Sigmoid colon (tissue), 6 donors: ENCODE measurements at regions not wholly inside any gene's neighbourhood (a gene's known extent, or its start where the extent isn't known, plus 50 kb on each side); places are given as distances from the start of the nearest gene placed in this dataset.

Experiments used
- DNase-seq: peaks from one replicate; pipeline ENCODE4 v3.0.0-alpha.2; 2019
- H3K27ac ChIP-seq, 4 donors: fragments of 200-600 bp; sonication (generic); one replicate each; pipeline ENCODE4 v1.5.1; 2016 to 2019; ENCODE audit warnings: mild to moderate bottlenecking in 1 of 4
- H3K27me3 ChIP-seq, 3 donors: fragments of 200-600 bp; sonication (generic); one replicate each; pipeline ENCODE4 v1.5.1; 2019; ENCODE audit warnings: mild to moderate bottlenecking in 1 of 3
- H3K36me3 ChIP-seq, 4 donors: fragments of 200-600 bp; sonication (generic); one replicate each; pipeline ENCODE4 v1.5.1; 2016 to 2019
- H3K4me1 ChIP-seq, 4 donors: fragments of 200-600 bp; sonication (generic); one replicate each; pipeline ENCODE4 v1.5.1; 2017 to 2019
- H3K4me3 ChIP-seq, 4 donors: fragments of 200-600 bp; sonication (generic); one replicate each; pipeline ENCODE4 v1.5.1; 2017 to 2019; ENCODE audit warnings: mild to moderate bottlenecking in 2 of 4, moderate library complexity in 1 of 4
- H3K9me3 ChIP-seq, 4 donors: fragments of 200-600 bp in 3 of 4; sonication (generic) in 3 of 4; one replicate each; pipeline versions ENCODE4 v1.5.1 to v1.6.1; 2013 to 2019
- CTCF ChIP-seq, 4 experiments: fragments of 450-650 bp in 3 of 4; fragments of 200-600 bp in 1 of 4; IDR thresholded peaks; one replicate each; pipeline ENCODE4 v1.5.1; 2016 to 2019; ENCODE audit warnings: antibody characterized with exemption in 4 of 4, mild to moderate bottlenecking in 3 of 4, moderate library complexity in 2 of 4
- EP300 ChIP-seq, 4 donors: sonication (generic); formaldehyde crosslinking; IDR thresholded peaks; one replicate each; pipeline ENCODE4 v1.6.1; 2017; ENCODE audit warnings: antibody characterized with exemption in 4 of 4
- POLR2A ChIP-seq, 2 donors: fragments of 450-650 bp; IDR thresholded peaks; one replicate each; pipeline ENCODE4 v1.6.1; 2016; ENCODE audit warnings: antibody characterized with exemption in 2 of 2, mild to moderate bottlenecking in 2 of 2, moderate library complexity in 2 of 2
- POLR2AphosphoS5 ChIP-seq, 4 donors: sonication (generic); formaldehyde crosslinking; IDR thresholded peaks; one replicate each; pipeline ENCODE4 v1.6.1; 2017; ENCODE audit warnings: antibody characterized with exemption in 4 of 4
- WGBS, 2 donors: extraction: QIAGEN DNeasy Blood & Tissue Kit; methylation state at CpG; one replicate each; pipeline ENCODE4 v1.1.7; 2013; 5-methylcytosine and 5-hydroxymethylcytosine counted together
- intact Hi-C: fragments of 100-400 bp; cut with DNase I; formaldehyde crosslinking; loops from one replicate; pipeline ENCODE4 v1.15.1; 2023
- donor health status: healthy with polysubstance abuse.
- donor health status: healthy.

DNA sequence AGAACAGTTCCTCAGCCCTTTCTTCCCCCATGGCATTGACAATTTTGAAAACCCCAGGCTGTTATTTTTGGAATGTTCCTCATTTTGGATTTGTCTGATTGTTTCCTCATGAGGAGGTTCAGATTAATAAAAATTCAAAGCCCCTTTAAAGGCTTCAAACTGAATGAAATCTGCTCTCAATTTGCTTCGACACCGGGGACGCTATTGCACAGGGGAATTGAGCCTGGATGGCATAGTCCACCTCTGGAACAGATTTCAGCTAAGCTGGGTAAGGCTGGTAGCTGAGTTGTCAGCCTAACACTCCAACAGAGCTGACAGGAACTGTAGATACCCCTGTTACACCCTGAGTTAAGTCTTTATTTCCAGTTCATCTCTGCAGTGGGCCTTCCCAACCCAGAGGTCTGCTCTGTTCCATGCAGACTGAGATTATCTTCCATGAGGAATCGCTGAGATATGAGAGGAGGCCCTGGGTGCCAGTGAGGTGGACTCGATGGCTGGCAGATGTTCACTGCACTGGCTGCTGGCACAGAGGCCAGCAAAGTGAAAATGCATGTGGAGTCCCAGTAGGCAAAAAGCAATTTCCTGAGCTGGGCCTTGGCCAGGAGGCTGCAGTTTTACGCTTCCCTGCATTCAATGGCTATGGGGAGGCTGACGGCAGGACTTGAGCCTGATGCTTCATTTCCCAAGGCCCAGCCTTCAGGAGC lies 73.3 kb upstream of the PAX1 start:
- TF ChIP-seq POLR2AphosphoS5 (IDR thresholded peaks at IDR 0.05) (no peak), CTCF (IDR thresholded peaks at IDR 0.05) (no peak), POLR2A (IDR thresholded peaks at IDR 0.05) (no peak), EP300 (IDR thresholded peaks at IDR 0.05) (no peak)
- 80 to 85% methylated on average over 7 of the region's 7 CpGs for WGBS, 2 donors

DNA sequence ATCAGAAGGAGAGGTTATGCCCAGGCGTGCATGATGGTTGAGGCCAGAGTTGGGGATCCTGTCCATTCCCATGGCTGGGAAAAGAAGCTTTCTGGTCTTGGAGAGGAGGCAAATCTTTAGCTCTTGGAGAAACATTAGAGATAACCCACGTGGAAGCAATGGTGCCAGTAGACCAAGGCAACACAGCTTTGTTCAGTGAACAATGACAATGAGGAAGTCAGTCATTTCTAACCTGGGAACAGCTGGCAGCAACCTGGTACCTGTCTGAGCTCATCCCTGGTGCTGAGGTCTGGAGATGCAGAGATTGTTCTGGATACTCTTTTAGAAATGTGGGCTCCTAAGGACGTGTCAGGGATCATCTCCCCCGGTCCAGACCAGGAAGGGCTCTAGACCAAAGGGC lies 76.7 kb upstream of the PAX1 start:
- intact Hi-C loops: no loop called here
- 50 to 81% methylated on average over 4 of the region's 4 CpGs for WGBS, 2 donors
- no peaks in the 10 kb centered on the region for H3K36me3 ChIP-seq
- no peaks in the 10 kb centered on the region for H3K4me1 ChIP-seq
- H3K9me3 ChIP-seq: no peaks in the 10 kb centered on the region
- no peaks in the 10 kb centered on the region for H3K27me3 ChIP-seq
- DNase-seq: no peak
- TF ChIP-seq POLR2A (IDR thresholded peaks at IDR 0.05) (no peak), EP300 (IDR thresholded peaks at IDR 0.05) (no peak), CTCF (IDR thresholded peaks at IDR 0.05) (no peak), POLR2AphosphoS5 (IDR thresholded peaks at IDR 0.05) (no peak)
- no peak overlapping the region for H3K27ac ChIP-seq
- H3K4me3 ChIP-seq: no peak overlapping the region

More for the DNA sequence above, 73.3 kb upstream of the PAX1 start:
- no peak overlapping the region for H3K27ac ChIP-seq
- intact Hi-C loops: no loop called here
- no peaks in the 10 kb centered on the region for H3K9me3 ChIP-seq
- H3K4me3 ChIP-seq: no peak overlapping the region
- H3K4me1 ChIP-seq: no peaks in the 10 kb centered on the region
- no peaks in the 10 kb centered on the region for H3K36me3 ChIP-seq
- DNase-seq: no peak
- no peaks in the 10 kb centered on the region for H3K27me3 ChIP-seq

GRCh38 chr20:21623781-21624094 lies 81.7 kb upstream of the PAX1 start:
- no peaks in the 10 kb centered on the region for H3K9me3 ChIP-seq
- no peak overlapping the region for H3K4me3 ChIP-seq
- DNase-seq: no peak
- no peaks in the 10 kb centered on the region for H3K4me1 ChIP-seq
- TF ChIP-seq POLR2AphosphoS5 (IDR thresholded peaks at IDR 0.05): no peak
- no peak for TF ChIP-seq CTCF (IDR thresholded peaks at IDR 0.05)
- H3K27me3 ChIP-seq: peaks cover 0 to 6% (median 0%) of the 10 kb centered on the region in 3 donors
- WGBS, 2 donors: 90% methylated on average over 1 of the region's 1 CpG
- intact Hi-C loops: no loop called here
- H3K27ac ChIP-seq: no peak overlapping the region
- no peaks in the 10 kb centered on the region for H3K36me3 ChIP-seq

DNA sequence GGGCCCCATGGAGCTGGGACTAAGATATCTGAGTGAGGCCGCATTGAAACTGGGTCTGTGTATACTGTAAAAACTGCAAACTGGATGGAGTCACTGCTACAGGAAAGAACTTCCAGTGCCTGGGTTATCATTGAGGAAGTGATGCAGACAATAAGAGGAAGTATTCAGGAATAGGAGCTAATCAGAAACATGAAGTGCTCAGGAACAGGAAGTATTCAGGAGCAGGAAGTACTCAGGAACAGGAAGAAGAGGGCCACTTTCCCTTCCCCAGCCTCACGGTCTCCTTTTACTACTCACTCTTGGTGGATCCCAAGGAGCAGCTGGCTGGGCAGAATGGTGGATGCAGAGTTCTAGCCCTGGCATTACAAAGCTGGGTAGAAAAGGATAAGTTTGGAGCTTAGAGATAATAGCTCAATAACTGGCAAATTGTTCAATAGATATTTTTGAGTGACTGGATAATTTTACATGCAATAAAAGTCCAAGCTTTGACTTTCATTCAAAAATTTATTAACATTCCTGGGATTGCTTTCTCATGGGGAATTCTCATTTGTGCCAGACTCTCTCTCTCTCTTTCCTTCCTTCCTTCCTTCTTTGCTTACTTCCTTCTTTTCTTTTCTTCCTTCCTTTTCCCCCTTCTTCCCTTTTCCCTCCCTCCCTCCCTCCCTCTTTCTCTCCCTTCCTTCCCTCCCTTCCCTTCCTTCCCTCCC lies 82.2 kb upstream of the PAX1 start:
- no peaks in the 10 kb centered on the region for H3K9me3 ChIP-seq
- H3K4me3 ChIP-seq: no peak overlapping the region
- DNase-seq: no peak
- no peak overlapping the region for H3K27ac ChIP-seq
- intact Hi-C loops: no loop called here
- 36 to 62% methylated on average over 2 of the region's 2 CpGs for WGBS, 2 donors
- H3K4me1 ChIP-seq: no peaks in the 10 kb centered on the region
- H3K36me3 ChIP-seq: no peaks in the 10 kb centered on the region
- H3K27me3 ChIP-seq: peaks cover 0 to 6% (median 0%) of the 10 kb centered on the region in 3 donors
- TF ChIP-seq POLR2AphosphoS5 (IDR thresholded peaks at IDR 0.05) (no peak), EP300 (IDR thresholded peaks at IDR 0.05) (no peak), CTCF (IDR thresholded peaks at IDR 0.05) (no peak), POLR2A (IDR thresholded peaks at IDR 0.05) (no peak)
